ENCODE measurements at regions not wholly inside any gene's neighbourhood (a gene's known extent, or its start where the extent isn't known, plus 50 kb on each side); places are given as distances from the start of the nearest gene placed in this dataset.

GRCh38 chr11:109027851-109028250 is 363.0 kb downstream of the DDX10 start:
- TF ChIP-seq POLR2AphosphoS5 (IDR thresholded peaks at IDR 0.05; ENCODE audit: borderline replicate concordance, low read depth, low read length) (no peak), EZH2 (IDR thresholded peaks at IDR 0.05) (no peak)

Data from SK-N-MC (cell line).